IMR-90 (cell line): ENCODE measurements at regions not wholly inside any gene's neighbourhood (a gene's known extent, or its start where the extent isn't known, plus 50 kb on each side); places are given as distances from the start of the nearest gene placed in this dataset.

ENCODE experiments used
- ATAC-seq: fragments of 200-7000 bp; cut with Tn5 transposase; 2 replicates; pipeline ENCODE4 v1.9.1; 2020; ENCODE audit warnings: low read depth, mild to moderate bottlenecking, moderate library complexity
- BruUV-seq: library from RNA; stranded (reverse); fragments of 400-500 nt; replicated peaks from 2 replicates; lab custom pipeline; 2021; lab: Mats Ljungman, UMichigan
- CTCF ChIA-PET: fragments of 300-600 bp; formaldehyde crosslinking; extraction: SDS; loops from one replicate; lab custom pipeline; 2021; ENCODE audit warnings: antibody characterized with exemption; lab: Yijun Ruan, JAX
- POLR2A ChIA-PET: fragments of 300-600 bp; sonication (Branson Sonifier 250); formaldehyde crosslinking; loops from one replicate; lab custom pipeline; 2022; ENCODE audit warnings: antibody characterized with exemption; ENCODE audit not compliant: unreplicated experiment; lab: Charles Lee
- DNase-seq: peaks from one replicate; pipeline ENCODE4 v3.0.0; 2013
- H2AFZ ChIP-seq: replicated peaks from 2 replicates; pipeline ENCODE3; 2013; ENCODE audit warnings: low read length, mild to moderate bottlenecking; ENCODE audit not compliant: poor library complexity
- H2AK5ac ChIP-seq: 2 replicates; pipeline ENCODE4 v1.6.1; 2013; ENCODE audit warnings: low read depth, low read length, inconsistent platforms
- H2AK9ac ChIP-seq: replicated peaks from 2 replicates; pipeline ENCODE3; 2013; ENCODE audit warnings: mild to moderate bottlenecking, low read depth, low read length, moderate library complexity; ENCODE audit not compliant: poor library complexity
- H2BK120ac ChIP-seq: 2 replicates; pipeline ENCODE4 v1.6.1; 2013; ENCODE audit warnings: low read depth, low read length, inconsistent platforms
- H2BK15ac ChIP-seq: 3 replicates; pipeline ENCODE4 v1.6.1; 2013; ENCODE audit warnings: low read depth, low read length, inconsistent platforms
- H2BK20ac ChIP-seq: 2 replicates; pipeline ENCODE4 v1.6.1; 2013; ENCODE audit warnings: low read depth, mild to moderate bottlenecking, inconsistent platforms, low read length, moderate library complexity
- H2BK5ac ChIP-seq: 2 replicates; pipeline ENCODE4 v1.6.1; 2013; ENCODE audit warnings: mild to moderate bottlenecking, low read depth, low read length, inconsistent platforms; ENCODE audit not compliant: poor library complexity, severe bottlenecking
- H3K14ac ChIP-seq: replicated peaks from 2 replicates; pipeline ENCODE4 v1.6.1; 2013; ENCODE audit warnings: low read depth, low read length, inconsistent platforms
- H3K18ac ChIP-seq: 2 replicates; pipeline ENCODE4 v1.6.1; 2013; ENCODE audit warnings: low read depth, low read length, control low read depth
- H3K23ac ChIP-seq: 2 replicates; pipeline ENCODE4 v1.6.1; 2013; ENCODE audit warnings: low read depth, low read length, inconsistent platforms
- H3K27ac ChIP-seq: 2 replicates; pipeline ENCODE4 v1.5.1; 2013; ENCODE audit warnings: mild to moderate bottlenecking, control low read depth, low read length; ENCODE audit not compliant: insufficient read depth
- H3K27me3 ChIP-seq: 2 replicates; pipeline ENCODE4 v1.6.1; 2013; ENCODE audit warnings: low read length; ENCODE audit not compliant: control insufficient read depth, insufficient read depth
- H3K36me3 ChIP-seq: 2 replicates; pipeline ENCODE4 v1.6.1; 2013; ENCODE audit warnings: low read length, mixed read lengths; ENCODE audit not compliant: control insufficient read depth, insufficient read depth
- H3K4ac ChIP-seq: 2 replicates; pipeline ENCODE4 v1.6.1; 2013; ENCODE audit warnings: low read depth, low read length, inconsistent platforms
- H3K4me1 ChIP-seq: 2 replicates; pipeline ENCODE4 v1.6.1; 2013; ENCODE audit warnings: low read length, mixed read lengths; ENCODE audit not compliant: control insufficient read depth, insufficient read depth
- H3K4me2 ChIP-seq: 2 replicates; pipeline ENCODE4 v1.6.1; 2013; ENCODE audit warnings: low read depth, mild to moderate bottlenecking, control low read depth, low read length, moderate library complexity
- H3K4me3 ChIP-seq: 2 replicates; pipeline ENCODE4 v1.5.1; 2013; ENCODE audit warnings: low read depth, mild to moderate bottlenecking, control low read depth, low read length, moderate library complexity; ENCODE audit not compliant: insufficient read depth
- H3K56ac ChIP-seq: 2 replicates; pipeline ENCODE4 v1.6.1; 2013; ENCODE audit warnings: low read length, inconsistent platforms; ENCODE audit not compliant: insufficient read depth; ENCODE audit errors: extremely low read depth
- H3K79me1 ChIP-seq, 2 experiments: 2 replicates each; pipeline ENCODE4 v1.6.1; 2013; ENCODE audit warnings: low read length in 2 of 2, inconsistent platforms in 1 of 2, low read depth in 1 of 2
- H3K9ac ChIP-seq: 2 replicates; pipeline ENCODE4 v1.6.1; 2013; ENCODE audit warnings: low read depth, low read length, control low read depth
- H3K9me1 ChIP-seq: 2 replicates; pipeline ENCODE4 v1.6.1; 2013; ENCODE audit warnings: low read length, inconsistent platforms; ENCODE audit not compliant: insufficient read depth
- H3K9me3 ChIP-seq: 2 replicates; pipeline ENCODE4 v1.6.1; 2013; ENCODE audit warnings: low read length; ENCODE audit not compliant: control insufficient read depth, insufficient read depth
- H4K20me1 ChIP-seq: 2 replicates; pipeline ENCODE4 v1.6.1; 2013; ENCODE audit warnings: low read length, inconsistent platforms; ENCODE audit not compliant: insufficient read depth
- H4K5ac ChIP-seq: 2 replicates; pipeline ENCODE4 v1.6.1; 2013; ENCODE audit warnings: mild to moderate bottlenecking, low read depth, low read length, control low read depth
- H4K8ac ChIP-seq, 2 experiments: 2 replicates each; pipeline ENCODE4 v1.6.1; 2013; ENCODE audit warnings: low read depth in 2 of 2, low read length in 2 of 2, control low read depth in 1 of 2, inconsistent platforms in 1 of 2
- H4K91ac ChIP-seq: 2 replicates; pipeline ENCODE4 v1.6.1; 2013; ENCODE audit warnings: low read depth, low read length, inconsistent platforms; ENCODE audit not compliant: insufficient read depth
- BHLHE40 ChIP-seq: fragments of 150-350 bp; IDR thresholded peaks from 2 replicates; pipeline ENCODE4 v1.6.1; 2016; ENCODE audit warnings: mild to moderate bottlenecking, low read depth, low read length
- CEBPB ChIP-seq: IDR thresholded peaks from 2 replicates; pipeline ENCODE4 v1.6.1; 2012; ENCODE audit warnings: low read depth, low read length, improper control_type of control experiment
- CHD1 ChIP-seq: IDR thresholded peaks from 2 replicates; pipeline ENCODE4 v1.6.1; 2012; ENCODE audit warnings: low read depth, low read length, improper control_type of control experiment
- CTCF ChIP-seq: conservative IDR thresholded peaks from 2 replicates; pipeline ENCODE4 v1.5.1; 2012; ENCODE audit warnings: mild to moderate bottlenecking, low read depth, low read length, improper control_type of control experiment
- ELK1 ChIP-seq: fragments of 150-350 bp; IDR thresholded peaks from 2 replicates; pipeline ENCODE4 v1.6.1; 2016; ENCODE audit warnings: low read depth, mild to moderate bottlenecking, low read length, moderate library complexity, borderline replicate concordance
- FOS ChIP-seq: fragments of 150-350 bp; IDR thresholded peaks from 2 replicates; pipeline ENCODE4 v1.6.1; 2016; ENCODE audit warnings: low read depth, low read length
- MAFK ChIP-seq: IDR thresholded peaks from 2 replicates; pipeline ENCODE4 v1.6.1; 2012; ENCODE audit warnings: low read depth, low read length, improper control_type of control experiment
- MAZ ChIP-seq: IDR thresholded peaks from 2 replicates; pipeline ENCODE4 v1.6.1; 2012; ENCODE audit warnings: low read depth, mild to moderate bottlenecking, low read length, improper control_type of control experiment, moderate library complexity, borderline replicate concordance
- MXI1 ChIP-seq: IDR thresholded peaks from 2 replicates; pipeline ENCODE4 v1.6.1; 2012; ENCODE audit warnings: low read depth, mild to moderate bottlenecking, low read length, moderate library complexity, borderline replicate concordance
- NFE2L2 ChIP-seq: fragments of 150-350 bp; IDR thresholded peaks from 2 replicates; pipeline ENCODE4 v1.6.1; 2016; ENCODE audit warnings: low read depth, mild to moderate bottlenecking, low read length
- POLR2A ChIP-seq: IDR thresholded peaks from 2 replicates; pipeline ENCODE4 v1.6.1; 2012; ENCODE audit warnings: mild to moderate bottlenecking, low read depth, low read length
- RAD21 ChIP-seq: IDR thresholded peaks from 2 replicates; pipeline ENCODE4 v1.6.1; 2012; ENCODE audit warnings: low read length, improper control_type of control experiment
- RCOR1 ChIP-seq: IDR thresholded peaks from 2 replicates; pipeline ENCODE4 v1.6.1; 2012; ENCODE audit warnings: mild to moderate bottlenecking, low read length, improper control_type of control experiment; ENCODE audit not compliant: insufficient replicate concordance
- RFX5 ChIP-seq: IDR thresholded peaks from 2 replicates; pipeline ENCODE4 v1.8.0; 2012; ENCODE audit warnings: low read depth, mild to moderate bottlenecking, low read length, moderate library complexity
- SMC3 ChIP-seq: fragments of 150-350 bp; IDR thresholded peaks from 2 replicates; pipeline ENCODE4 v1.6.1; 2016; ENCODE audit warnings: low read depth, mild to moderate bottlenecking, antibody characterized with exemption, low read length, moderate library complexity
- USF2 ChIP-seq: fragments of 150-350 bp; IDR thresholded peaks from 2 replicates; pipeline ENCODE4 v1.6.1; 2017; ENCODE audit warnings: mild to moderate bottlenecking, antibody characterized with exemption, low read length, low read depth
- WGBS, 2 experiments: methylation state at CpG; one replicate each; pipeline versions ENCODE4 v1.1.5 to v1.1.7; 2013; ENCODE audit warnings: missing lambda C conversion rate in 2 of 2; ENCODE audit not compliant: insufficient read length in 1 of 2; ENCODE audit errors: extremely low coverage in 2 of 2; 5-methylcytosine and 5-hydroxymethylcytosine counted together
- dilution Hi-C: fragments of 300-500 bp; cut with HindIII; formaldehyde crosslinking; loops from one replicate; pipeline ENCODE4 v1.14.3; 2018; ENCODE audit warnings: low sequenced_read_pairs; ENCODE audit not compliant: unreplicated experiment
- in situ Hi-C: fragments of 300-500 bp; cut with MboI; formaldehyde crosslinking; loops from 3 replicates; pipeline ENCODE4 v1.14.3; 2019; ENCODE audit warnings: low sequenced_read_pairs, inconsistent platforms, mixed read lengths
- intact Hi-C: fragments of 100-400 bp; cut with micrococcal nuclease; formaldehyde crosslinking; loops from 2 replicates; pipeline ENCODE4 v1.10.0; 2022

GRCh38 chr7:101707587-101707986 is 78.5 kb upstream of the MYL10 start:
- Histone ChIP-seq H2AK9ac (no peak overlapping the region), H2BK5ac (no peak overlapping the region), H2BK20ac (no peak overlapping the region), H3K36me3 (no peaks in the 10 kb centered on the region), H3K9me3 (no peaks in the 10 kb centered on the region), H3K27me3 (peaks cover 29% of the 10 kb centered on the region), H2AFZ (no peak overlapping the region), H3K4me1 (no peaks in the 10 kb centered on the region), H3K79me1 (no peaks in the 10 kb centered on the region), H3K4me2 (no peak overlapping the region), H2BK120ac (no peak overlapping the region), H2AK5ac (no peak overlapping the region), H3K9ac (no peak overlapping the region), H4K20me1 (no peaks in the 10 kb centered on the region), H4K5ac (no peak overlapping the region), H2BK15ac (no peak overlapping the region), H3K4me3 (no peak overlapping the region), H3K4ac (no peak overlapping the region), H3K14ac (no peak overlapping the region), H3K23ac (no peak overlapping the region), H3K27ac (no peak overlapping the region), H4K8ac (no peak overlapping the region), H4K91ac (no peak overlapping the region), H3K56ac (no peak overlapping the region), H3K18ac (no peak overlapping the region), H3K9me1 (no peaks in the 10 kb centered on the region)
- dilution Hi-C loops, result no loop called here
- ATAC-seq, result no peak
- in situ Hi-C loops, result no loop called here
- intact Hi-C loops, result no loop called here
- POLR2A ChIA-PET, result no interaction called here
- WGBS, 2 experiments, result 75% methylated on average over 4 of the region's 8 CpGs; no CpG with 5 or more reads in 1 of the 2 experiments
- BruUV-seq, result no TSS peak
- DNase-seq, result no peak
- CTCF ChIA-PET, result no interaction called here
- no peak for TF ChIP-seq MXI1
- TF ChIP-seq FOS, result no peak
- TF ChIP-seq NFE2L2, result no peak
- TF ChIP-seq POLR2A, result no peak
- no peak for TF ChIP-seq SMC3
- no peak for TF ChIP-seq RFX5
- no peak for TF ChIP-seq USF2
- TF ChIP-seq CTCF, result no peak
- no peak for TF ChIP-seq BHLHE40
- no peak for TF ChIP-seq ELK1
- TF ChIP-seq RCOR1, result no peak
- no peak for TF ChIP-seq CEBPB
- TF ChIP-seq RAD21, result no peak
- no peak for TF ChIP-seq MAFK
- TF ChIP-seq MAZ, result no peak
- TF ChIP-seq CHD1, result no peak
